ENCODE measurements at regions not wholly inside any gene's neighbourhood (a gene's known extent, or its start where the extent isn't known, plus 50 kb on each side); places are given as distances from the start of the nearest gene placed in this dataset.

GRCh38 chrX:5716666-5717065, 512.0 kb downstream of the NLGN4X start:
- H3K27ac Mint-ChIP-seq (ENCODE audit: unreplicated experiment) = no peak overlapping the region
- no TSS peak for BruUV-seq (replicated peaks)
- no peaks in the 10 kb centered on the region for H3K36me3 Mint-ChIP-seq (ENCODE audit: insufficient read depth, unreplicated experiment)
- peaks cover 11% of the 10 kb centered on the region for H3K9me3 Mint-ChIP-seq (ENCODE audit: low read depth, unreplicated experiment)
- TF ChIP-seq CTCF (IDR thresholded peaks at IDR 0.05; ENCODE audit: unreplicated experiment) = no peak
- H3K4me3 Mint-ChIP-seq (ENCODE audit: low read depth, unreplicated experiment) = no peak overlapping the region
- DNase-seq = no peak
- no peaks in the 10 kb centered on the region for H3K27me3 Mint-ChIP-seq (ENCODE audit: unreplicated experiment)
- H3K4me1 Mint-ChIP-seq (ENCODE audit: low read depth, unreplicated experiment) = no peaks in the 10 kb centered on the region
- intact Hi-C loops (cut with micrococcal nuclease; ENCODE audit: unreplicated experiment) = no loop called here
- CTCF ChIA-PET = no interaction called here

GRCh38 chrX:5708251-5708650, 520.4 kb downstream of the NLGN4X start:
- H3K4me3 Mint-ChIP-seq (ENCODE audit: low read depth, unreplicated experiment) = no peak overlapping the region
- H3K4me1 Mint-ChIP-seq (ENCODE audit: low read depth, unreplicated experiment) = no peaks in the 10 kb centered on the region
- peaks cover 5% of the 10 kb centered on the region for H3K9me3 Mint-ChIP-seq (ENCODE audit: low read depth, unreplicated experiment)
- BruUV-seq (replicated peaks) = no TSS peak
- no peak for DNase-seq
- no peak overlapping the region for H3K27ac Mint-ChIP-seq (ENCODE audit: unreplicated experiment)
- no peak for TF ChIP-seq CTCF (IDR thresholded peaks at IDR 0.05; ENCODE audit: unreplicated experiment)
- no peaks in the 10 kb centered on the region for H3K36me3 Mint-ChIP-seq (ENCODE audit: insufficient read depth, unreplicated experiment)
- H3K27me3 Mint-ChIP-seq (ENCODE audit: unreplicated experiment) = no peaks in the 10 kb centered on the region
- CTCF ChIA-PET = no interaction called here
- intact Hi-C loops (cut with micrococcal nuclease; ENCODE audit: unreplicated experiment) = no loop called here

GRCh38 chrX:5702890-5703289, 525.8 kb downstream of the NLGN4X start:
- CTCF ChIA-PET = no interaction called here
- no peak for TF ChIP-seq CTCF (IDR thresholded peaks at IDR 0.05; ENCODE audit: unreplicated experiment)
- no peaks in the 10 kb centered on the region for H3K9me3 Mint-ChIP-seq (ENCODE audit: low read depth, unreplicated experiment)
- H3K36me3 Mint-ChIP-seq (ENCODE audit: insufficient read depth, unreplicated experiment) = no peaks in the 10 kb centered on the region
- no peak for DNase-seq
- intact Hi-C loops (cut with micrococcal nuclease; ENCODE audit: unreplicated experiment) = no loop called here
- H3K27ac Mint-ChIP-seq (ENCODE audit: unreplicated experiment) = no peak overlapping the region
- no peaks in the 10 kb centered on the region for H3K27me3 Mint-ChIP-seq (ENCODE audit: unreplicated experiment)
- BruUV-seq (replicated peaks) = no TSS peak
- H3K4me1 Mint-ChIP-seq (ENCODE audit: low read depth, unreplicated experiment) = no peaks in the 10 kb centered on the region
- no peak overlapping the region for H3K4me3 Mint-ChIP-seq (ENCODE audit: low read depth, unreplicated experiment)

- BruUV-seq (replicated peaks) = no TSS peak
- H3K9me3 Mint-ChIP-seq (ENCODE audit: low read depth, unreplicated experiment) = peaks cover 7% of the 10 kb centered on the region
- CTCF ChIA-PET = no interaction called here
- H3K4me1 Mint-ChIP-seq (ENCODE audit: low read depth, unreplicated experiment) = no peaks in the 10 kb centered on the region
- no peak for TF ChIP-seq CTCF (IDR thresholded peaks at IDR 0.05; ENCODE audit: unreplicated experiment)
- no peak for DNase-seq
- H3K36me3 Mint-ChIP-seq (ENCODE audit: insufficient read depth, unreplicated experiment) = no peaks in the 10 kb centered on the region
- no peaks in the 10 kb centered on the region for H3K27me3 Mint-ChIP-seq (ENCODE audit: unreplicated experiment)
- no peak overlapping the region for H3K27ac Mint-ChIP-seq (ENCODE audit: unreplicated experiment)
- intact Hi-C loops (cut with micrococcal nuclease; ENCODE audit: unreplicated experiment) = no loop called here
- H3K4me3 Mint-ChIP-seq (ENCODE audit: low read depth, unreplicated experiment) = no peak overlapping the region
These were observed 532.7 kb downstream of the NLGN4X start for GRCh38 chrX:5695971-5696370.

GRCh38 chrX:5683996-5684395, 544.7 kb downstream of the NLGN4X start:
- intact Hi-C loops (cut with micrococcal nuclease; ENCODE audit: unreplicated experiment) = no loop called here
- peaks cover 13% of the 10 kb centered on the region for H3K9me3 Mint-ChIP-seq (ENCODE audit: low read depth, unreplicated experiment)
- no peak for DNase-seq
- CTCF ChIA-PET = no interaction called here
- H3K4me3 Mint-ChIP-seq (ENCODE audit: low read depth, unreplicated experiment) = no peak overlapping the region
- no peaks in the 10 kb centered on the region for H3K36me3 Mint-ChIP-seq (ENCODE audit: insufficient read depth, unreplicated experiment)
- no peak overlapping the region for H3K27ac Mint-ChIP-seq (ENCODE audit: unreplicated experiment)
- no peak for TF ChIP-seq CTCF (IDR thresholded peaks at IDR 0.05; ENCODE audit: unreplicated experiment)
- no peaks in the 10 kb centered on the region for H3K4me1 Mint-ChIP-seq (ENCODE audit: low read depth, unreplicated experiment)
- no TSS peak for BruUV-seq (replicated peaks)
- H3K27me3 Mint-ChIP-seq (ENCODE audit: unreplicated experiment) = no peaks in the 10 kb centered on the region

Measured in Calu3 (cell line).